LNCaP clone FGC (cell line): ENCODE measurements at regions not wholly inside any gene's neighbourhood (a gene's known extent, or its start where the extent isn't known, plus 50 kb on each side); places are given as distances from the start of the nearest gene placed in this dataset.

ENCODE experiments used
- DNase-seq: peaks from one replicate; pipeline ENCODE4 v3.0.0-alpha.2; 2011; ENCODE audit warnings: low read depth
- H3K4me3 ChIP-seq: 2 replicates; pipeline ENCODE4 v1.5.1; 2011; ENCODE audit warnings: mild to moderate bottlenecking, low read depth, low read length, control low read depth
- TF ChIP-seq, protein P1 (sequence below): IDR thresholded peaks from 2 replicates; pipeline ENCODE4 v1.5.1; 2012; ENCODE audit warnings: mild to moderate bottlenecking; ENCODE audit not compliant: control insufficient read depth, insufficient read depth; ENCODE audit errors: extremely low read depth

DNA sequence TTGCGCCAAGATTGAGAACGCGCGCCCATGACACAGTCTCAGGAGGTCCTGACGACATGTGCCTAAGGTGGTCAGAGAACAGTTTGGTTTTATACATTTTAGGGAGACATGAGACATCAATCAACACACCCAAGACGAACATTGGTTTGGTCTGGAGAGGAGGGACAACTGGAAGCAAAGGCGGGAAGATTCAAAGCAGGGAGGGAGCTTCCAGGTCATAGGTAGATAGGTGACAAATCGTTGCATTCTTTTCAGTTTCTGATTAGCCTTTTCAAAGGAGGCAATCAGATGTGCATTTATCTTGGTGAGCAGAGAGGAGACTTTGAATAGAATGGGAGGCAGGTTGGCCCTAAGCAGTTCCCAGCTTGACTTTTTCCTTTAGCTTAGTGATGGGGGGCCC, 828.4 kb upstream of the DPPA4 start:
- TF ChIP-seq, protein P1, sequence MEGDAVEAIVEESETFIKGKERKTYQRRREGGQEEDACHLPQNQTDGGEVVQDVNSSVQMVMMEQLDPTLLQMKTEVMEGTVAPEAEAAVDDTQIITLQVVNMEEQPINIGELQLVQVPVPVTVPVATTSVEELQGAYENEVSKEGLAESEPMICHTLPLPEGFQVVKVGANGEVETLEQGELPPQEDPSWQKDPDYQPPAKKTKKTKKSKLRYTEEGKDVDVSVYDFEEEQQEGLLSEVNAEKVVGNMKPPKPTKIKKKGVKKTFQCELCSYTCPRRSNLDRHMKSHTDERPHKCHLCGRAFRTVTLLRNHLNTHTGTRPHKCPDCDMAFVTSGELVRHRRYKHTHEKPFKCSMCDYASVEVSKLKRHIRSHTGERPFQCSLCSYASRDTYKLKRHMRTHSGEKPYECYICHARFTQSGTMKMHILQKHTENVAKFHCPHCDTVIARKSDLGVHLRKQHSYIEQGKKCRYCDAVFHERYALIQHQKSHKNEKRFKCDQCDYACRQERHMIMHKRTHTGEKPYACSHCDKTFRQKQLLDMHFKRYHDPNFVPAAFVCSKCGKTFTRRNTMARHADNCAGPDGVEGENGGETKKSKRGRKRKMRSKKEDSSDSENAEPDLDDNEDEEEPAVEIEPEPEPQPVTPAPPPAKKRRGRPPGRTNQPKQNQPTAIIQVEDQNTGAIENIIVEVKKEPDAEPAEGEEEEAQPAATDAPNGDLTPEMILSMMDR, result no peak
- no peak for DNase-seq
- peak overlapping the region; percentile 19; the same call in 1 of the 2 replicates for H3K4me3 ChIP-seq

DNA sequence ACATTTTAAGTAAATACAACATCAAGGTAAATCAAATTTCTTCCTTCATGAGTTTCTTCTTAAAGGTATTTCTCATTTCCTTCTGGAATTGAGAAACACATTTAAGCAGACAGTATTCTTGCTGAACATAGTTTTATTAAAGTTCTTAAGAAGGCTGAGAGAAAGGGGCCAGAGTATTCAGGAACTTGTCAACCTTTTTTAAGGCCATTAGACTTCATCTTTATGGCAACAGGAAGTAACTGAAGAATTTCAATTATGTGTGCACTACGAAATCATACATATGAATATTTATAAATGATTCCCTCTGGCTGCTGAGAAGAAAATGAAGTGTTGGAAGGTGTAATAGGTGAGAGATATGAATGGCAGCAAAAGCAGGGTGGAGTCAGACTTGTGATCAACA, 829.4 kb upstream of the DPPA4 start:
- no peak overlapping the region for H3K4me3 ChIP-seq
- no peak for DNase-seq
- TF ChIP-seq, protein P1, result no peak

DNA sequence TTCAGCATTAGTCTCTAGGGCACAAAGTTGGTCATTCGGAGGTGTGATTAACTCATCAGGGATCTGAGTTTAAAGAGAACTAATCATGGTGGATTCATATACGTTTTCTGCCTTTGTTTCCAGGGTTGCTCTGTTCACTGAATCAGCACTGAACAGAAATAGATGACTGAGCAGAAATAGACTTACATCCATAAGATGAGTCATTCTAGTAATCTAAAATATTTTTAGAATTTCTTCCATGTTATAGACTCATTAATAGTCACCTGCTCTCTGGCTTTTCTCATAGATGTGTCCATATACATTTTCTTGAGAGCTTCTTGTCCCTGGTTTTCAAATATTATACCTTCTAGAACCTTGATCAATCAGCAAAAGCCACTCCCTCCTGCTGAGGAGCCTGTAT, 837.6 kb upstream of the DPPA4 start:
- TF ChIP-seq, protein P1, result no peak
- no peak overlapping the region for H3K4me3 ChIP-seq
- no peak for DNase-seq

DNA sequence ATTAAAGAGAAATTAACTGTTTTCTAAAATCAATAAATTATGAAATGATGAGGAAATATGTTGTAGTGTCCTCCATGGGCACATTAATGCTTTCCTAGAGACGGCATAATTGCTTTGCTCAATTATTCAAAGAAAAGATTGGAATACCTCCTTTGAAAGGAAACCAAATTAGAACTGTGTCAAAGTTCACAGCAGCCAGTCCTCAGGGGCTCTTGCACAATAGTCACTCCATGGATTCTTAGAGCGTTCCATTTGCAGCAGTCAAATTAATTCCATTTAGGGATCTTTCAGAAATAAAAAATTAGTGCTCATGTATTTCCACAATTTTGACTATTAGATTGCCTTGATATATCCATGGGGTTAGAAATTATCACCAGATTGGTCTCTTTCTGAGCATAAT, 841.6 kb upstream of the DPPA4 start:
- TF ChIP-seq, protein P1, result no peak
- H3K4me3 ChIP-seq, result no peak overlapping the region
- no peak for DNase-seq

DNA sequence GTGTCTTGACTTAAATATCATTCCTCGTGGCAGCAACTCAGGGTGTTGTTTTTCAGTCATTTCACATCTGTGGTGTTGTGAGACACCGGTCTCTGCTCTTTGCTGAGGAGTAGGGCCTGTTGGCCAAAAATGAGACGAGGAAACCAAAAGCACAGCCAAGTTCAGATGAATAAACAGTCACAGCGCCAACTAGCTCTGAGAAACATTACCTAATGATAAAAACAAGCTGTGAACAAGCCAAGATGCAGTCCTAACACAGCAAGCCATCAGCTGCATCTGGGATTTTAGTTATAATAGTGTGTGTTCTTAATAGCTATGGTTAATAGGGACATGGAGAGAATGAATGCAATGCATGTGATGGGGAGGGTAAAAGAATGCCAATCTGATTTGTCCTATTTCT, 843.4 kb upstream of the DPPA4 start:
- peak; percentile 7 for DNase-seq
- TF ChIP-seq, protein P1, result peak; percentile 32; the same call in 1 of the 2 replicates

DNA sequence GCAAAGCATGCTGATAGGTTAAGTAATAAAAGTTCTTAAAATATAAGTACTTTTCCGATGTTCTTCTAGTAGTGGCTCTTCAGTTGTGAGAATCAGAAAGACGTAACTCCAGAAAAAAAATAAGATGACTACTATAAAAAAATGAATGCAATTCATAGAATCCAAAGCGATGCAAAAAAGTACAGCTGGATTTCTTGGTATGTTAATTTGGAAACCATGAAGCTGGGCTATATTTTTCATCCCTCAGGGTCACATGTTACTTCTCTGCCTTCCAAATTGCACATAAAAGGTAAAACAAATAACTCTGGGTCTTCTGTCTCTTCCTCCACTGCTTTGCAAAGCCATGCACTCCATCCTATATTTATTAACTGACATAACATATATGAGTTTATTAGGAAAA, 843.9 kb upstream of the DPPA4 start:
- no peak overlapping the region for H3K4me3 ChIP-seq
- TF ChIP-seq, protein P1, result no peak
- no peak for DNase-seq

More for the DNA sequence above, 843.4 kb upstream of the DPPA4 start:
- H3K4me3 ChIP-seq, result no peak overlapping the region

DNA sequence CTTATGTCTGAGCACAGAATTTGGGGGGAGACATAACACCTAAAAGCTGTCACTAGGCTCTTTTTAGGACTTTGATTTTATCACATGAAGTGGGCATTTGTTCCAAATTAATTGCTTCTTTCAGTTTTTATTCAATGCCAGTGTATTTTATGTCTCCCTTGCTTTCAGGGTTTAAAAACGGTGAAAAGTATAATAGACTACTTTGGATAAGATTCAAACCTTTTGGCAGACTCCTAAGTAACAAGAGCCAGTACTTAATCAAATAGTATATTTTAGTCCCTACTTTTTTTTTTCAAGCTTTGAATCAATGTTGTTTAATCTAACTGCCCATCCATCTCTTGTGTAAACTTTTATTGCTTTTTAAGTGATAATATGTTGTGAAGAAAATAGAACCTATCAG, 847.2 kb upstream of the DPPA4 start:
- no peak for DNase-seq
- no peak overlapping the region for H3K4me3 ChIP-seq
- TF ChIP-seq, protein P1, result no peak
